T-helper 1 cell treated with Interleukin-12 subunit alpha and Interleukin-12 subunit beta and Interleukin-4 antibody, amounts not matched to agents 30 μg/mL and 1 μg/mL, for 36 hours (primary cell): ENCODE measurements at regions not wholly inside any gene's neighbourhood (a gene's known extent, or its start where the extent isn't known, plus 50 kb on each side); places are given as distances from the start of the nearest gene placed in this dataset.
"Not testable (repeated sequence)": the region's sequence is repeated elsewhere in the genome, so short reads cannot be mapped to it uniquely, and the experiment has no call there.

ENCODE experiments used
- H3K27ac Mint-ChIP-seq: one replicate; pipeline ENCODE4 v1.8.0; 2021; ENCODE audit warnings: mild to moderate bottlenecking, mixed read lengths
- H3K27me3 Mint-ChIP-seq: one replicate; pipeline ENCODE4 v1.8.0; 2021; ENCODE audit warnings: low read depth, mixed read lengths
- H3K36me3 Mint-ChIP-seq: one replicate; pipeline ENCODE4 v1.8.0; 2021; ENCODE audit warnings: low read depth, mixed read lengths
- H3K4me1 Mint-ChIP-seq: one replicate; pipeline ENCODE4 v1.8.0; 2021; ENCODE audit warnings: low read depth, mixed read lengths
- H3K4me3 Mint-ChIP-seq: one replicate; pipeline ENCODE4 v1.8.0; 2021; ENCODE audit warnings: mild to moderate bottlenecking, moderate library complexity, mixed read lengths
- H3K9me3 Mint-ChIP-seq: one replicate; pipeline ENCODE4 v1.8.0; 2021; ENCODE audit warnings: mixed read lengths

DNA sequence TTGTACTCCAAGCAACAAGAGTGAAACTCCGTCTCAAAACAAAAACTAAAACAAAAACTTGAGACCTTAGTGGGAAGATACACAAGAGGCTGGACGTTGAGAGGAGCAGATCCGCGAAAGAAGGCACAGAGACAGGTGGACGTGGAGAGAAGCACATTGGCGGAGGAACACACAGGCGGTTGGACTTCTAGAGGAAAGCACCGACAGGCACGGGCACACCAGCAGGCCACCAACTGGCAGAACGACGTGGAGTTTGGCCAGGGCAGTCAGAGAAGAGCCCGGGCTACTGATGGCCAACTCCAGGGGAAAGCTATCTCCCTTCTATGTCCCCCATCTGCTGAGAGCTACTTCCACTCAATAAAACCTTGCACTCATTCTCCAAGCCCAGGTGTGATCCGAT is 482.7 kb downstream of the GABRG2 start:
- H3K9me3 Mint-ChIP-seq, result peaks cover 22% of the 10 kb centered on the region
- no peaks in the 10 kb centered on the region for H3K27me3 Mint-ChIP-seq
- no peak overlapping the region for H3K4me3 Mint-ChIP-seq
- no peaks in the 10 kb centered on the region for H3K4me1 Mint-ChIP-seq
- H3K27ac Mint-ChIP-seq, result no peak overlapping the region
- H3K36me3 Mint-ChIP-seq, result no peaks in the 10 kb centered on the region

DNA sequence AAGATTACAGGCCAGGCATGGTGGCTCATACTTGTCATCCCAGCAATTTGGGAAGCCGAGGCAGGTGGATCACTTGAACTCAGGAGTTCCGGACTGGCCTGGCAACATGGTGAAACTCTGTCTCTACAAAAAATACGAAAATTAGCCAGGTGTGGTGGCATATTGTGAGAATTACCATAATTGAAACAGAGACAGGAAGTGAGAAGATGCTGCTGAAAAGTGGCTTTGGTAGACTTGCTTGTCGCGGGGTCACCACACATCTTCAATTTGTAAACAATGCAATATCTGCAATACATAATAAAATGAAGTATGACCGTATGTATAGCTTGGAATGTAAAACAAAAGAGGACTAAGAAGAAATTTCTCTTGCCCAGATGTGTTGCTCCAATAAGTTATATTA is 490.5 kb downstream of the GABRG2 start:
- Mint-ChIP-seq H3K27ac (no peak overlapping the region), H3K36me3 (no peaks in the 10 kb centered on the region), H3K4me3 (no peak overlapping the region), H3K4me1 (no peaks in the 10 kb centered on the region), H3K9me3 (peaks cover 6% of the 10 kb centered on the region), H3K27me3 (no peaks in the 10 kb centered on the region)

DNA sequence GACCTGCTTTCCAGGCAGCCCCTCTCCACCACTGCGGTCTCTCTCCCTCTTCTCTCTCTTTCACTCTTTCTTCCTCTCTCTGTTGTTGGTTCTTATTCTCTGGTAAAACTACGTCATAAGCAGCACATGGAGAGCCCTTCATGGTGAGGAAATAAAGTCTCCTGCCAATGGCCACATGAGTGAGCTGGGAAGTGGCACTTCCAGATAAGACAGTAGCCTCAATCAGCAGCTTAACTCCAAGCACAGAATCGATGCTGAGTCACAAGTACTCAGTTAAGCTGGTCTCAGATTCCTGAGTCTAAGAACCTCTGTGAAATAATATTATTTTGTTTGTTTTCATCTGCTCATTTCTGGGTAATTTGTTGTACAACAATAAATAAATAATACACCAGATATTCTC is 500.1 kb downstream of the GABRG2 start:
- Mint-ChIP-seq H3K4me1 (no peaks in the 10 kb centered on the region), H3K9me3 (no peaks in the 10 kb centered on the region), H3K36me3 (no peaks in the 10 kb centered on the region), H3K4me3 (no peak overlapping the region), H3K27me3 (no peaks in the 10 kb centered on the region), H3K27ac (no peak overlapping the region)

DNA sequence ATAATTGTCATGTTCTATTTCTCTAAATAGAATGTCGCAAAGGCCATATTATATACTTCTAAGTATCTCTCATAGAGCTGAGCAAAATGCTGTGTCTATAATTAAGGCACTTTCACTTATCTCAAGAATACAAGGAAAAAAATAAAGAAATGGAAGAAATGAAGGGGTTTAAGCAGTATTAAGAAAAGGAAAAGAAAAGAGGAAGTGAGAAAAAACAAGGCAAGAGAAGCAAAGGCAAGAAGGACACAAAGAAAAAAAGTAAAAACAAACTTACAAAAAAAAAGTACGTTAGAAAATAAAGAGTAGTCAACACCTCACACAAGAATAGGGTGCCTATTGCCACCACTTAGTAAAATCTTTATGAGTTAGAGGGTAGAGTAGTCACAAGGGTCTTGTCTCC is 506.2 kb downstream of the GABRG2 start:
- no peaks in the 10 kb centered on the region for H3K36me3 Mint-ChIP-seq
- H3K4me1 Mint-ChIP-seq, result no peaks in the 10 kb centered on the region
- H3K27me3 Mint-ChIP-seq, result no peaks in the 10 kb centered on the region
- H3K9me3 Mint-ChIP-seq, result peaks cover 8% of the 10 kb centered on the region
- H3K27ac Mint-ChIP-seq, result no peak overlapping the region
- H3K4me3 Mint-ChIP-seq, result no peak overlapping the region

DNA sequence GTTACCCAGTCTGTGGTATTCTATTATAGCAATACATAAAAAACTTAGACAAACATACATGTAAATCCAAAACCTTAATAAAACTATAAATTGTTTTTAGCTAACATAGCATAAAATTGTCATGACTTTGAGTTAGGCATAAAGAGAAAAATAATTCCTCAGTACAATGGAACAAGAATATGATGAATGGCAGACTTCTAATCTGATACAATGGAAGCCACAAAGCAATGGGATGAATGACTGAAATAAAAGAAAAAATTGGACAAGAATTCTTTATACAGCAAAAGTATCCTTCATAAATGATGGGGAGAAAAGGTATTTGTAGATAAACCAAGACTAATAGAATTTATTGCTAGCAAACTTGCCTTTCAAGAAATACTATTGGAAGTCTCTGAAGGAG is 524.2 kb downstream of the GABRG2 start:
- no peaks in the 10 kb centered on the region for H3K27me3 Mint-ChIP-seq
- no peaks in the 10 kb centered on the region for H3K4me1 Mint-ChIP-seq
- H3K27ac Mint-ChIP-seq, result no peak overlapping the region
- H3K36me3 Mint-ChIP-seq, result no peaks in the 10 kb centered on the region
- H3K9me3 Mint-ChIP-seq, result no peaks in the 10 kb centered on the region
- H3K4me3 Mint-ChIP-seq, result no peak overlapping the region

DNA sequence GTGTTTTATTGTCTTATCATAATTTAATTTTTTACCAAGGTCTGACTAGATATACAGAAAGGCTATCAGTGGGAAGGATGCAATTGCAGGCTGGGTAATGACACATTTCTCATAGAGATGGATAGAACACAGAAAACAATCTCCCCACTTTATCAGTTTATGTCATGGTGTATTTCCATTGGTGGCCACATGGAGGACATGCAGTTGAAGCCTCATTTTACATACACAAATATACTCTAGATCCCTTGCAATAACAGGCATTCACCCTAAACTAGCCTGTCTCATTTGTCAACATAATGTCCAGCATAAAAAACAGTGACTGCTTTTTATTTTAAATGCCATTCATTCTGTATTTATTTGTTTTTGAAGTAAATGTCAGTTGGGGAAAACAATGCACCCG is 526.3 kb downstream of the GABRG2 start:
- no peaks in the 10 kb centered on the region for H3K9me3 Mint-ChIP-seq
- no peak overlapping the region for H3K27ac Mint-ChIP-seq
- H3K4me1 Mint-ChIP-seq, result no peaks in the 10 kb centered on the region
- no peaks in the 10 kb centered on the region for H3K36me3 Mint-ChIP-seq
- no peak overlapping the region for H3K4me3 Mint-ChIP-seq
- no peaks in the 10 kb centered on the region for H3K27me3 Mint-ChIP-seq

DNA sequence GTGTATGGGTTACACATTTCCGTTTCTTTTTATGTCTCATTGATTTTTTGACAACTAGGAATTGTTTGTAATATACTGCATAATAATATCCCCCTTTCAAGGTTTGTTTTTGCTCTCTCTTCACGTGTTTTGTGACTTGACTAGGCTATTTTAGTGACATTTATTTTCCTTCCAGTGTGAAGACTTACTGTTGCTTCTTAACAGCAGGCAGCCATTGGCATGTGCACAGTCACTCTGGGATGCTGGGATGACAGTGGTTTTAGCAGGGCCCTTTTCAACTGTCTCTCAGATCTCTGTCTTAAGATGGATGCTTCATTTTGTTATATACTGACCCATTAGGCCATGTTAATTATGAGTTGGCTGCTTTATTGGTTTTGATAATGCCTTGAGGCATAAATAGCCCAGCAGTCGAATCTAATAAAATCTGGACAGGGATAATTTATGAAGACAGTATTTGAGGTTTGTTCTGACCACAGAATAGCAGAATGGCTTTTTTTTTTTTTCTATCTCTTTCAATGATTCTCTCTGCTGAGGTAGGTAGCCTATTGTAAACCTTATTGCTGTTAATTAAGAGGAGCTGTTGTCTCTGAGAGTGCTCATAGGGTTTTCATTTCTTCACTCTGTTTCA is 536.0 kb downstream of the GABRG2 start:
- Mint-ChIP-seq H3K4me1 (no peaks in the 10 kb centered on the region), H3K27me3 (no peaks in the 10 kb centered on the region), H3K9me3 (peaks cover 8% of the 10 kb centered on the region), H3K36me3 (no peaks in the 10 kb centered on the region), H3K4me3 (no peak overlapping the region), H3K27ac (no peak overlapping the region)

DNA sequence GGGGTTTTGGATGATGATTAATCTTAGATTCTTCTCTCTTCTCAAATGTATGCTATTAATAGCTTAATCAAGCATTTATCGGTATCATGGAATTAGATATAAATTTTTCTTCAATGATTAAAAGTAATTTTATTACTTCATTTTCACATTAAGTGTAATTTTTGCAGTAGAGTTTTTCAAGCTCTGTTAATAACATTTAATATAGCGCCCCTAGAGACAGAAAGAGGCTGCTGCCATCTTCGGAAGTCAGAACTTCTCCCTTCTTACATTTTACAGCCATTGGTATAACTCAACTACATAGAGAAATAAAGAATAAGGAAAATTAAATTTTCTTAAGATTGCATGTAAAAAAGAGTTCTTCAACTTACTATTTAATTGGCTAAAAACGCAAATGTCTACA is 540.3 kb downstream of the GABRG2 start:
- H3K4me1 Mint-ChIP-seq, result no peaks in the 10 kb centered on the region
- H3K27me3 Mint-ChIP-seq, result no peaks in the 10 kb centered on the region
- peaks cover 4% of the 10 kb centered on the region for H3K9me3 Mint-ChIP-seq
- no peaks in the 10 kb centered on the region for H3K36me3 Mint-ChIP-seq
- H3K27ac Mint-ChIP-seq, result no peak overlapping the region
- no peak overlapping the region for H3K4me3 Mint-ChIP-seq

DNA sequence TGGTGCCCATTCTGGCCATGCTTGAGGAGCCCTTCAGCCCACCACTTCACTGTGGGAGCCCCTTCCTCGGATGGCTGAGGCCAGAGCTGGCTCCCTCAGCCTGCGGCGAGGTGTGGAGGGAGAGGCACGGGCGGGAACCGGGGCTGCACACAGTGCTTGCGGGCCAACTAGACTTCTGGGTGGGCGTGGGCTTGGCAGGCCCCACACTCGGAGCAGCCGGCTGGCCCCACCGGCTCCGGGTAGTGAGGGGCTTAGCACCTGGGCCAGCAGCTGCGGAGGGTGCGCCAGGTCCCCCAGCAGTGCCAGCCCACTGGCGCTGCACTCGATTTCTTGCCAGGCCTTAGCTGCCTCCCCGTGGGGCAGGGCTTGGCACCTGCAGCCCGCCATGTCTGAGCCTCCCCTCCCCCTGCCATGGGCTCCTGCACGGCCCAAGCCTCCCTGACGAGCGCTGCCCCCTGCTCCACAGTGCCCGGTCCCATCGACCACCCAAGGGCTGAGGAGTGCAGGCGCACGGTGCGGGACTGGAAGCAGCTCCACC is 554.2 kb downstream of the GABRG2 start:
- not testable (repeated sequence) for H3K27me3 Mint-ChIP-seq, H3K9me3 Mint-ChIP-seq, H3K4me1 Mint-ChIP-seq, H3K27ac Mint-ChIP-seq, H3K4me3 Mint-ChIP-seq, H3K36me3 Mint-ChIP-seq

DNA sequence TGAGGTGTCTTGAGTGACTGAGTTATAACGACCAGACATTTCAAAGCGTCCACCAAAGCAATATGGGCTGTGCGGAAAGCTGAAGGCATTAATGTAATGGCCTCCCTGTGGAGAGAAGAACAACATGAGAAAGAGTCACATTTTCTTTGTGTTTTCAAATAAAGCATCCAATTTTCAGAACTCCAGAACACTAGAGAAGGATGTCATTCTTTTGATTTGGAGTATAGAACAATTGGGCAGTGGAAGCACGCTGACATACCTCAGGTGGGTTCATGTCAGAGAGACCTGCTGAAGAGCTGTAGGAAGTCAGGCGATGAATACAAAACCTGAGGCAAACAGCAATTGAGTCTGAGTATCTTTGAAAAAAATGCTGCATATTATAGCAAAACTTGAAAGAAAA is 556.5 kb downstream of the GABRG2 start:
- no peaks in the 10 kb centered on the region for H3K27me3 Mint-ChIP-seq
- H3K36me3 Mint-ChIP-seq, result no peaks in the 10 kb centered on the region
- no peaks in the 10 kb centered on the region for H3K4me1 Mint-ChIP-seq
- no peak overlapping the region for H3K27ac Mint-ChIP-seq
- H3K4me3 Mint-ChIP-seq, result no peak overlapping the region
- peaks cover 12% of the 10 kb centered on the region for H3K9me3 Mint-ChIP-seq

DNA sequence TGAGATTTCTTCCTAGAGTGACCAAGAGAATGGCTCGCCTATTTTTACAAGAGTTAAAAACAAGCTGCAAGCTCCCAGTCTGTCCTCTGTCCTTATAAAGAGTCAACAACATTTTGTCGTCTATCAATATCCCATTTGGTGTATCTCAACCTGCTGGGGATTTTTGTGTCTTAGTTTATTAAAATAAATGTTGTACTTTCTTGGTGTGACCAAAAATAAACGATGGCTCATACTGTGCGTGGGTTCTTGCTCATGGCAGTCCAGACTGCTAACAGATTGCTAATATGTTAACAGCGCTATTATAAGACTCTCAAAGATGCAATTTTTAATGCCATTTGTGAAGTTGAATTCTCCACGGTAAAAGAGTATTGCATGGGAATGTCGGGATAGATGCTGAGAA is 569.9 kb downstream of the GABRG2 start:
- Mint-ChIP-seq H3K36me3 (no peaks in the 10 kb centered on the region), H3K4me3 (no peak overlapping the region), H3K27ac (no peak overlapping the region), H3K27me3 (no peaks in the 10 kb centered on the region), H3K4me1 (no peaks in the 10 kb centered on the region), H3K9me3 (peaks cover 22% of the 10 kb centered on the region)

DNA sequence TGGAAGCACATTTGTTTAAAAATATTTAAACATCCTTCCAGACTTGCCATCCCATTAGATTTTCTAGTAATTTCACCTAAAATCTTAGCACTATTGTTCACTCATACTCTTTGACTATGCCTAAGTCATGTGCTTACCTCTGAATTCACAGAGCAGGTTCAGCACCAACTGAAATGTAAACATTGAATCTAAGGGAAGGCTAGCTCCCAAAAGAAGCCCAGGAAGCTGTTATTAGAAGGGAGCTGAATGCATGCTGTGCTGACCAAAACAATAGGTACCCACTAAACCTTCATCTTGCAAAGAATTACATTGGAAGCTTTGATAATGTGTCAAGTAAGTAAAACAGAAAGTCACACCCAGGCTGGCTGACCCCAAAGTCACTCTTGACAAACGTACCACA is 571.3 kb downstream of the GABRG2 start:
- Mint-ChIP-seq H3K9me3 (peaks cover 20% of the 10 kb centered on the region), H3K4me3 (no peak overlapping the region), H3K27ac (no peak overlapping the region), H3K4me1 (no peaks in the 10 kb centered on the region), H3K36me3 (no peaks in the 10 kb centered on the region), H3K27me3 (no peaks in the 10 kb centered on the region)

DNA sequence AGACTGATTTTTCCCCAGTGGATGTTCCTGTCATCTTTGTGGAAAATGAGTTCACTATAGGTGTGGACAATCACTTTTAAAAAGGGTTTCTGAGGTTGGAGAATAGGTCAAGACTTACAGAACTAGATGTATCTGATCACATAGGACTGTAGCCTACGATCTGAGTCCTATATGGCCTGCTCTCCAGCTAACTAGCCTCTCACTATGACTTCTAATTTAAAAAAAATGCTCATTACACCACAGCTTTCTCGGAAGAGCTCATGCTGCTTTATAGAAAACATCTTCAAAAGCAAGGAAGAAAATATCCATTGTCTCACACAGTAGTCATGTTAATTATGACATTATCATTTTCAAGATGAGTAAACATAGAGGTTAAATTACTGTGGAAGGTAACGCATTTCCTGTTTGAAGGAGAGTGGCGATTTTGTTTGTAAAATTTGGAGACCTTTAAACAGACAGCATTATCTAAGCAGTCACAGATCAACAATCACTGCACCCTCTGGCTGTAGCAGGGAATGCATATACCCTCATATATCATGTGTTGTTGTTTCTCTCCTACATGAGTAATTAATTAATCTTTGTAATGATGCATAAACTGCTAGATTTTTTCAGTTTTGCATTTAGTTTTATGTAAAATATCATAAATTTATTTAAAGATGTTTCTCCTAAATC is 573.7 kb downstream of the GABRG2 start:
- H3K4me3 Mint-ChIP-seq, result no peak overlapping the region
- H3K27ac Mint-ChIP-seq, result no peak overlapping the region
- no peaks in the 10 kb centered on the region for H3K36me3 Mint-ChIP-seq
- H3K4me1 Mint-ChIP-seq, result no peaks in the 10 kb centered on the region
- H3K27me3 Mint-ChIP-seq, result no peaks in the 10 kb centered on the region
- H3K9me3 Mint-ChIP-seq, result peaks cover 5% of the 10 kb centered on the region

DNA sequence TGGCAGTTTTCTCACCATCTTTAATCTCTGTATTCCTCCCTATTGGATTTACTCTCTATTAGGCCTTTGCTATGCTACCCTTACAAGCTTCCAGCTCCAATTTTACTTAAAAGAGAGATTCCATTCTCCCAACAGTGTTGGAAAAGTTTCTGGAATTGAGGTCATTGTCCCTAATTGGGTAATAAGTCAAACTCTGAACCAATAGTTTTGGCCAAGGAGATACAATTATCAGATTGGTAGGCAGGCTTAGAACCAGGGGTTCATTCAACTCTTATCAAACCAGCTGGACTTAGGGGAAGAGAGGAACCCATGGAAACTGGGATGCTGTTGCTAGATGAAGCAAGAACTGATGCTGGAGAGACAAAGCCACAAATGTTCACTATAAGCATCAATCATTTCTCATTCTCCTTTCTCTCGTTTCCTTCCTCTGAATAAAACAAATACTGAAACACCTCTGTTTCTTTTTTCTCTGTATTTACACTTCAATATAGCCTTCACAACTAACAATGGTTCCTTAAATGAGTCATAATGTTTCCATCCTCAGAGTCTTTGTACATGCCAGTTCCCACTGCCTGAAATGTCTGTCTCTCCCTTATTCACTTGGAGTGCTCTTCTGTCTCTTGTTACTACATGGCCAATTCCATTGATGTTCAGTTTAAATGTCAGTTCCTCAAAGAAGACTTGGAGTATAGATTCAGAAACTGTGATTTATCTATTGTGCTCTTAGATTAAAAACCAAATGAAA is 587.3 kb downstream of the GABRG2 start:
- Mint-ChIP-seq H3K27me3 (no peaks in the 10 kb centered on the region), H3K27ac (no peak overlapping the region), H3K4me1 (no peaks in the 10 kb centered on the region), H3K36me3 (no peaks in the 10 kb centered on the region), H3K9me3 (peaks cover 15% of the 10 kb centered on the region), H3K4me3 (no peak overlapping the region)

DNA sequence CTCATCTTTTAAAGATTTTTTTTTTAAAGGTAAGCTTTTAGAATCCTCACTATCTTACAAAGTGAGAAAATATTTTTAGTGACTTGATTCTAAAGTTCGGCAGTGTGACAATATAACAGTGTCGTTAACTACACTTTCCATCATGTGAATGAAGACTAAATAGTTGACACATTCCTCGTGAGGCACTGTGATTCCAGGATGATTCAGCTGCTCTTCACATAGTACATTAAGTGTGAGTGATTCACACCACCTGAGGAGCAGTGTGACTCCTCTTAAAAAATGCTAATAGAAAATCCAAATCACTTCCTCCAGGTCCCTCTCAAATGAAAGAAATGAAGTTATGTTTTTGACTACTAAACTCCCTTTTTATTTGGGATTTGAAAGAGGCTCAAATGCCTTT is 589.5 kb downstream of the GABRG2 start:
- Mint-ChIP-seq H3K4me3 (no peak overlapping the region), H3K27ac (no peak overlapping the region)

More for the DNA sequence above, 589.5 kb downstream of the GABRG2 start:
- H3K4me1 Mint-ChIP-seq, result no peaks in the 10 kb centered on the region
- no peaks in the 10 kb centered on the region for H3K27me3 Mint-ChIP-seq
- no peaks in the 10 kb centered on the region for H3K36me3 Mint-ChIP-seq
- H3K9me3 Mint-ChIP-seq, result peaks cover 11% of the 10 kb centered on the region
